Small intestine (tissue), 7 donors: ENCODE measurements at regions not wholly inside any gene's neighbourhood (a gene's known extent, or its start where the extent isn't known, plus 50 kb on each side); places are given as distances from the start of the nearest gene placed in this dataset.

Source experiments
- DNase-seq, 2 donors: peaks; one replicate each; pipeline versions ENCODE4 v3.0.0 to v3.0.0-alpha.2; 2013
- FAIRE-seq: peaks from 2 replicates; lab custom pipeline; 2012; peaks lifted over from hg19 to GRCh38; lab: Jason Lieb, UNC
- H3K27ac ChIP-seq, 3 donors: one replicate each; pipeline ENCODE4 v1.5.1; 2013; ENCODE audit warnings: low read length in 2 of 3, mild to moderate bottlenecking in 2 of 3, control low read depth in 1 of 3, inconsistent platforms in 1 of 3, low read depth in 1 of 3, moderate library complexity in 1 of 3
- H3K27me3 ChIP-seq, 3 donors: one replicate each; pipeline ENCODE4 v1.6.1; 2013; ENCODE audit warnings: low read length in 3 of 3, inconsistent platforms in 1 of 3; ENCODE audit not compliant: control insufficient read depth in 3 of 3, insufficient read depth in 3 of 3
- H3K36me3 ChIP-seq, 3 donors: one replicate each; pipeline ENCODE4 v1.6.1; 2013; ENCODE audit warnings: low read length in 3 of 3, inconsistent platforms in 1 of 3, low read depth in 1 of 3, mild to moderate bottlenecking in 1 of 3, moderate library complexity in 1 of 3; ENCODE audit not compliant: control insufficient read depth in 3 of 3, insufficient read depth in 2 of 3
- H3K4me1 ChIP-seq, 3 donors: one replicate each; pipeline ENCODE4 v1.6.1; 2013; ENCODE audit warnings: low read length in 2 of 3, inconsistent platforms in 1 of 3, low read depth in 1 of 3, mild to moderate bottlenecking in 1 of 3, moderate library complexity in 1 of 3; ENCODE audit not compliant: control insufficient read depth in 3 of 3, insufficient read depth in 2 of 3
- H3K4me3 ChIP-seq, 3 donors: one replicate each; pipeline ENCODE4 v1.5.1; 2013; ENCODE audit warnings: low read length in 3 of 3, control low read depth in 1 of 3, inconsistent platforms in 1 of 3, low read depth in 1 of 3, mild to moderate bottlenecking in 1 of 3, moderate library complexity in 1 of 3
- H3K9me3 ChIP-seq, 2 donors: one replicate each; pipeline ENCODE4 v1.6.1; 2013; ENCODE audit warnings: low read depth in 1 of 2, low read length in 1 of 2; ENCODE audit not compliant: control insufficient read depth in 2 of 2, insufficient read depth in 1 of 2
- WGBS, 3 donors: extraction: QIAGEN DNeasy Blood & Tissue Kit; methylation state at CpG; one replicate each; pipeline ENCODE4 v1.1.7; 2013; 5-methylcytosine and 5-hydroxymethylcytosine counted together
- donor health status: healthy with polysubstance abuse.
- donor health status: control.
- donor health status: control.
- donor health status: Bipolar disorder and iron deficiency.
- donor health status: healthy.

- no peaks in the 10 kb centered on the region for H3K36me3 ChIP-seq
- WGBS, 3 donors = 77 to 93% (median 91%) methylated on average over 10 of the region's 10 CpGs
- H3K9me3 ChIP-seq = no peaks in the 10 kb centered on the region
- no peak for DNase-seq
- H3K27me3 ChIP-seq = no peaks in the 10 kb centered on the region
- no peaks in the 10 kb centered on the region for H3K4me1 ChIP-seq
- no peak overlapping the region for H3K27ac ChIP-seq
- no peak overlapping the region for H3K4me3 ChIP-seq
- FAIRE-seq = no peak
Measured at GRCh38 chr5:103498800-103499551, 63.6 kb downstream of the NUDT12 start.

- DNase-seq (no peak), FAIRE-seq (no peak)
- H3K9me3 ChIP-seq = no peaks in the 10 kb centered on the region
- H3K4me1 ChIP-seq = no peaks in the 10 kb centered on the region
- no peak overlapping the region for H3K27ac ChIP-seq
- H3K27me3 ChIP-seq = no peaks in the 10 kb centered on the region
- H3K4me3 ChIP-seq = no peak overlapping the region
- 59 to 74% (median 68%) methylated on average over 1 of the region's 1 CpG for WGBS, 3 donors
- no peaks in the 10 kb centered on the region for H3K36me3 ChIP-seq
Measured at GRCh38 chr5:103498211-103498610, 64.4 kb downstream of the NUDT12 start.

GRCh38 chr5:103497781-103498180, 64.8 kb downstream of the NUDT12 start:
- no peaks in the 10 kb centered on the region for H3K9me3 ChIP-seq
- no peaks in the 10 kb centered on the region for H3K4me1 ChIP-seq
- no peaks in the 10 kb centered on the region for H3K27me3 ChIP-seq
- H3K4me3 ChIP-seq = no peak overlapping the region
- WGBS, 3 donors = 54 to 73% (median 67%) methylated on average over 3 of the region's 3 CpGs
- H3K36me3 ChIP-seq = no peaks in the 10 kb centered on the region
- FAIRE-seq (no peak), DNase-seq (no peak)
- no peak overlapping the region for H3K27ac ChIP-seq

GRCh38 chr5:103490030-103490739, 72.4 kb downstream of the NUDT12 start:
- no peak for FAIRE-seq

GRCh38 chr5:103489307-103489706, 73.3 kb downstream of the NUDT12 start:
- FAIRE-seq = no peak
- no peak for DNase-seq
- Histone ChIP-seq H3K9me3 (no peaks in the 10 kb centered on the region), H3K4me1 (no peaks in the 10 kb centered on the region), H3K36me3 (no peaks in the 10 kb centered on the region), H3K27ac (no peak overlapping the region), H3K4me3 (no peak overlapping the region), H3K27me3 (no peaks in the 10 kb centered on the region)
- WGBS, 3 donors = 64 to 78% (median 75%) methylated on average over 2 of the region's 2 CpGs

More at GRCh38 chr5:103490030-103490739, 72.4 kb downstream of the NUDT12 start:
- Histone ChIP-seq H3K27me3 (no peaks in the 10 kb centered on the region), H3K4me1 (no peaks in the 10 kb centered on the region), H3K9me3 (no peaks in the 10 kb centered on the region), H3K27ac (no peak overlapping the region), H3K36me3 (no peaks in the 10 kb centered on the region), H3K4me3 (no peak overlapping the region)
- 75 to 86% (median 83%) methylated on average over 4 of the region's 4 CpGs for WGBS, 3 donors
- DNase-seq = no peak

- no peak overlapping the region for H3K4me3 ChIP-seq
- FAIRE-seq (no peak), DNase-seq (no peak)
- H3K27ac ChIP-seq = no peak overlapping the region
- no peaks in the 10 kb centered on the region for H3K4me1 ChIP-seq
- 77 to 87% (median 81%) methylated on average over 3 of the region's 3 CpGs for whole genome bisulfite sequencing, 3 donors
- no peaks in the 10 kb centered on the region for H3K36me3 ChIP-seq
- H3K9me3 ChIP-seq = no peaks in the 10 kb centered on the region
- H3K27me3 ChIP-seq = no peaks in the 10 kb centered on the region
Measured at GRCh38 chr5:103487822-103488493, 74.6 kb downstream of the NUDT12 start.

- FAIRE-seq = no peak
Measured at GRCh38 chr5:103487218-103487617, 75.4 kb downstream of the NUDT12 start.

GRCh38 chr5:103486739-103487138, 75.8 kb downstream of the NUDT12 start:
- WGBS, 3 donors = 81 to 91% (median 88%) methylated on average over 5 of the region's 5 CpGs
- FAIRE-seq = no peak

More at GRCh38 chr5:103487218-103487617, 75.4 kb downstream of the NUDT12 start:
- Histone ChIP-seq H3K27ac (no peak overlapping the region), H3K27me3 (no peaks in the 10 kb centered on the region), H3K9me3 (no peaks in the 10 kb centered on the region), H3K4me3 (no peak overlapping the region), H3K36me3 (no peaks in the 10 kb centered on the region), H3K4me1 (no peaks in the 10 kb centered on the region)
- no peak for DNase-seq
- WGBS, 3 donors = 54 to 73% (median 63%) methylated on average over 6 of the region's 6 CpGs

More at GRCh38 chr5:103486739-103487138, 75.8 kb downstream of the NUDT12 start:
- H3K27me3 ChIP-seq = no peaks in the 10 kb centered on the region
- no peak overlapping the region for H3K4me3 ChIP-seq
- DNase-seq = no peak
- no peaks in the 10 kb centered on the region for H3K4me1 ChIP-seq
- H3K36me3 ChIP-seq = no peaks in the 10 kb centered on the region
- H3K27ac ChIP-seq = no peak overlapping the region
- no peaks in the 10 kb centered on the region for H3K9me3 ChIP-seq
